OCI-LY7 (cell line): ENCODE measurements at regions not wholly inside any gene's neighbourhood (a gene's known extent, or its start where the extent isn't known, plus 50 kb on each side); places are given as distances from the start of the nearest gene placed in this dataset.

Source experiments
- BruUV-seq: library from RNA; stranded (reverse); fragments of 400-500 nt; replicated peaks from 2 replicates; lab custom pipeline; 2021; lab: Mats Ljungman, UMichigan
- CTCF ChIA-PET: fragments of 300-600 bp; sonication (Branson Sonifier 250); formaldehyde crosslinking; loops from one replicate; lab custom pipeline; 2022; ENCODE audit warnings: antibody characterized with exemption; ENCODE audit not compliant: unreplicated experiment; lab: Charles Lee
- POLR2A ChIA-PET: fragments of 300-600 bp; sonication (Branson Sonifier 250); formaldehyde crosslinking; loops from one replicate; lab custom pipeline; 2022; ENCODE audit warnings: antibody characterized with exemption; lab: Charles Lee
- DNase-seq: peaks from one replicate; pipeline ENCODE4 v3.0.0-alpha.2; 2015; ENCODE audit warnings: low spot score
- H2AFZ ChIP-seq: fragments of 200-600 bp; sonication (generic), shearing (Covaris generic); 2 replicates; pipeline ENCODE4 v1.6.1; 2014; ENCODE audit warnings: mild to moderate bottlenecking, antibody characterized with exemption, low read length, moderate library complexity
- H3K27ac ChIP-seq: fragments of 200-600 bp; sonication (generic); 2 replicates; pipeline ENCODE4 v1.5.1; 2014; ENCODE audit warnings: mixed run types, low read depth, mild to moderate bottlenecking, moderate library complexity, low read length, inconsistent platforms; ENCODE audit not compliant: poor library complexity, severe bottlenecking
- H3K36me3 ChIP-seq: fragments of 200-600 bp; sonication (generic); 2 replicates; pipeline ENCODE4 v1.6.1; 2014; ENCODE audit warnings: mild to moderate bottlenecking, antibody characterized with exemption, low read length, moderate library complexity, mixed read lengths; ENCODE audit not compliant: insufficient read depth
- H3K4me1 ChIP-seq: fragments of 200-600 bp; sonication (generic); 2 replicates; pipeline ENCODE4 v1.5.1; 2014; ENCODE audit warnings: mild to moderate bottlenecking, low read length; ENCODE audit not compliant: insufficient read depth, poor library complexity, severe bottlenecking
- H3K4me2 ChIP-seq: fragments of 200-600 bp; sonication (generic); 2 replicates; pipeline ENCODE4 v1.6.1; 2014; ENCODE audit warnings: mild to moderate bottlenecking, low read length
- H3K4me3 ChIP-seq: fragments of 200-600 bp; sonication (generic); 2 replicates; pipeline ENCODE4 v1.5.1; 2014; ENCODE audit warnings: mild to moderate bottlenecking, low read depth, low read length; ENCODE audit not compliant: poor library complexity, severe bottlenecking
- H3K79me2 ChIP-seq: fragments of 200-600 bp; sonication (generic); 2 replicates; pipeline ENCODE4 v1.6.1; 2016; ENCODE audit warnings: low read depth, mild to moderate bottlenecking, low read length, moderate library complexity, mixed read lengths; ENCODE audit not compliant: insufficient read depth
- H3K9me2 ChIP-seq: fragments of 200-600 bp; sonication (generic); 2 replicates; pipeline ENCODE4 v1.6.1; 2016; ENCODE audit warnings: mild to moderate bottlenecking, low read length, mixed read lengths; ENCODE audit not compliant: insufficient read depth
- H3K9me3 ChIP-seq: fragments of 200-600 bp; sonication (generic); 2 replicates; pipeline ENCODE4 v1.6.1; 2014; ENCODE audit warnings: mild to moderate bottlenecking, mixed run types, low read length, mixed read lengths
- H4K20me1 ChIP-seq: fragments of 200-600 bp; sonication (generic); 2 replicates; pipeline ENCODE4 v1.6.1; 2014; ENCODE audit warnings: mild to moderate bottlenecking, antibody characterized with exemption, low read length, moderate library complexity, mixed read lengths; ENCODE audit not compliant: insufficient read depth
- EZH2phosphoT487 ChIP-seq: fragments of 200-600 bp; sonication (generic); IDR thresholded peaks from 2 replicates; pipeline ENCODE4 v1.6.1; 2018; ENCODE audit warnings: low read depth, borderline replicate concordance, mild to moderate bottlenecking, mixed run types, antibody characterized with exemption, low read length, moderate library complexity, mixed read lengths
- intact Hi-C: fragments of 100-400 bp; cut with micrococcal nuclease; formaldehyde crosslinking; loops from one replicate; pipeline ENCODE4 v1.10.0; 2022; ENCODE audit not compliant: unreplicated experiment
- TF ChIP-seq, protein P1 (sequence below): fragments of 200-600 bp; sonication (generic); conservative IDR thresholded peaks from 2 replicates; pipeline ENCODE4 v1.5.1; 2014; ENCODE audit warnings: mild to moderate bottlenecking, antibody characterized with exemption, low read length, moderate library complexity, mixed read lengths

DNA sequence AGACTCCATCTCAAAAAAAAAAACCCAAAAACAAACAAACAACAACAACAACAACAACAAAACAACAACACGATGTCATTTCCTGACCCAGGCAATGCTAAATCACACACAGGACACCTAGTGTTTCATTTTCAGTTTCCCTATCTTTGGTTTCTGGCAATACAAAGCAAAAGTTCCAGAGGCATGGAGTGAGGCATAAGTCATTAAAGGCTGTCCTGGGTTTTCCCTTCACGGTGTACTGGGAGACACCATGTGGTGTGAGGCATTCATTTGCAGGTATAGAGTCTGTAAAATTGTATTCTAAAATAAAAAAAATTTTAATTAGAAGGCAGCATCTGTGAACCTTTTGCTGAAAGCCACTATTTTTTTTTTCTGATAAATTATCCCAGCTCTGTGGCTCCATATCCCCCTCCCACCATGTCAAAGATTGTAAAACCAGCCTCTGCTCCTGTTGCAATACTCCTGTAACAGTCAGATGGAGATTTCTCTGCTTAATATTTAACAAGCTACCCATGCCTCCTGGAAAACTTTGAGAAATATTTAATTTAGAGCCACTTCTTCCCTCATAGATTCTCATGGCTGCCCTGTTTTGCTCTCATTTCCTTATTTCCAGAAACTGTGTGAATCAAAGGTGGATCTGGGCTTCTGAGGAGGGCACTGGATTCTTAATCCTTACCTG lies 324.6 kb downstream of the MCTP2 start:
- Histone ChIP-seq H4K20me1 (no peaks in the 10 kb centered on the region), H3K4me3 (no peak overlapping the region), H3K9me3 (no peaks in the 10 kb centered on the region), H2AFZ (no peak overlapping the region), H3K27ac (no peak overlapping the region), H3K9me2 (no peaks in the 10 kb centered on the region), H3K4me1 (no peaks in the 10 kb centered on the region), H3K36me3 (no peaks in the 10 kb centered on the region), H3K79me2 (no peaks in the 10 kb centered on the region), H3K4me2 (no peak overlapping the region)
- intact Hi-C loops = no loop called here
- ChIA-PET CTCF (no interaction called here), POLR2A (interaction anchor here (0.6 to 1.1 kb wide), 3 partner anchors 13 to 1935 kb away, joined by 3 to 4 read pairs (median 3); no protein-coding TSS in a partner anchor)
- TF ChIP-seq EZH2phosphoT487 = no peak
- TF ChIP-seq, protein P1, sequence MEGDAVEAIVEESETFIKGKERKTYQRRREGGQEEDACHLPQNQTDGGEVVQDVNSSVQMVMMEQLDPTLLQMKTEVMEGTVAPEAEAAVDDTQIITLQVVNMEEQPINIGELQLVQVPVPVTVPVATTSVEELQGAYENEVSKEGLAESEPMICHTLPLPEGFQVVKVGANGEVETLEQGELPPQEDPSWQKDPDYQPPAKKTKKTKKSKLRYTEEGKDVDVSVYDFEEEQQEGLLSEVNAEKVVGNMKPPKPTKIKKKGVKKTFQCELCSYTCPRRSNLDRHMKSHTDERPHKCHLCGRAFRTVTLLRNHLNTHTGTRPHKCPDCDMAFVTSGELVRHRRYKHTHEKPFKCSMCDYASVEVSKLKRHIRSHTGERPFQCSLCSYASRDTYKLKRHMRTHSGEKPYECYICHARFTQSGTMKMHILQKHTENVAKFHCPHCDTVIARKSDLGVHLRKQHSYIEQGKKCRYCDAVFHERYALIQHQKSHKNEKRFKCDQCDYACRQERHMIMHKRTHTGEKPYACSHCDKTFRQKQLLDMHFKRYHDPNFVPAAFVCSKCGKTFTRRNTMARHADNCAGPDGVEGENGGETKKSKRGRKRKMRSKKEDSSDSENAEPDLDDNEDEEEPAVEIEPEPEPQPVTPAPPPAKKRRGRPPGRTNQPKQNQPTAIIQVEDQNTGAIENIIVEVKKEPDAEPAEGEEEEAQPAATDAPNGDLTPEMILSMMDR = no peak
- DNase-seq = no peak
- BruUV-seq = no TSS peak

DNA sequence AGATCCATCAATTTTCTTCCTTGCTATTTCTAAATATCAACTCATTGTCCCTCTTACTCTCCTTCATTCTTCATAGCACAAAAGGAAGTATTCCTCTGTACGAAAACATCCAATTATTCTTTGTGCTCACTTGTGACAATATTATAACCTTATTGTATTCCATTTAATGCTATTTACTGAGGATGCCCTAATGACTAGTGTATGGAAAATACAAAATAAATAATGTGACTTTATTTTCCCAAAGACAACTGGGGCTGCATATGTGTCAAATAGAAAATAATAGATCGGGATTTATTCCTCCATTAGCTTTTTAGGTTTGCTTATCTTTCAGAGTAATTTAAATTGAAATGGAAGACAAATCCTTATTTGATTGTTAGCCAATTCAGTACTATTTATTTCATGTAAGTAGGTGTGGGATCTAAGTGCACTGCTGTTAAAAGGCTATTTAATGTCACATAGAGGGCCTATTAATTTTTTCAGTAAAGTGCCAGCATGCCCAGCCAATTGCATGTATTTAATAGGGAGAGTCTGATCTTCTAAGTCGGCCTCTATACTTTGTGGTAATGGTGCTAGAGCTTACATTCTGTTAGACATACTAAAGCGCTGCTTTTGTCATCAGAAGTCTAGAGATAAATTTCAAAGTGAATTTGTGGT lies 329.8 kb downstream of the MCTP2 start:
- ChIA-PET POLR2A (no interaction called here), CTCF (no interaction called here)
- Histone ChIP-seq H4K20me1 (no peaks in the 10 kb centered on the region), H2AFZ (no peak overlapping the region), H3K9me3 (no peaks in the 10 kb centered on the region), H3K27ac (no peak overlapping the region), H3K9me2 (no peaks in the 10 kb centered on the region), H3K4me2 (no peak overlapping the region), H3K4me1 (no peaks in the 10 kb centered on the region), H3K36me3 (no peaks in the 10 kb centered on the region), H3K79me2 (no peaks in the 10 kb centered on the region), H3K4me3 (no peak overlapping the region)
- TF ChIP-seq, protein P1 = no peak
- no peak for TF ChIP-seq EZH2phosphoT487
- DNase-seq = no peak
- BruUV-seq = no TSS peak
- intact Hi-C loops = no loop called here

DNA sequence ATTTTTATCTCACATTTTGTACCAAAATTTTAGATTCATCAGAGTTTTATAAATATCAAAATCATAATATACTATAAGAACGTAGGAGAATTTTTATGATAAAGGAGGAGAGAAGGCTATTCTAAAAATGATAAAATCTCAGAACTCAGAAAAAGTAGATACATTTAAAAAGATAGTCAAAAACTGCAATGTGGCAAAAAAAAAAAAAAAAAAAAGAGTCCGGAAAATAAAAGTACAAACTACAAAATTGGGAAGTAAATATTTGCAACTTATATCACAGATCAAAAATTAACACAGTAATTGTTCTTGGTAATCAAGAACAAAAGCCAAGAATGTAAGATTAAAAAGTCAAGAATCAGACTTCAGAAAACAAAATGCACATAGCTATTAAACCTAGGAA lies 332.1 kb downstream of the MCTP2 start:
- H3K36me3 ChIP-seq = no peaks in the 10 kb centered on the region
- intact Hi-C loops = no loop called here
- H3K9me2 ChIP-seq = no peaks in the 10 kb centered on the region
- H2AFZ ChIP-seq = no peak overlapping the region
- ChIA-PET POLR2A (no interaction called here), CTCF (no interaction called here)
- no peak for TF ChIP-seq EZH2phosphoT487
- TF ChIP-seq, protein P1 = no peak
- no peaks in the 10 kb centered on the region for H3K4me1 ChIP-seq
- DNase-seq = no peak
- H3K9me3 ChIP-seq = no peaks in the 10 kb centered on the region
- H3K79me2 ChIP-seq = no peaks in the 10 kb centered on the region
- H4K20me1 ChIP-seq = no peaks in the 10 kb centered on the region
- no TSS peak for BruUV-seq
- no peak overlapping the region for H3K4me3 ChIP-seq
- no peak overlapping the region for H3K4me2 ChIP-seq
- no peak overlapping the region for H3K27ac ChIP-seq
